ENCODE measurements at regions not wholly inside any gene's neighbourhood (a gene's known extent, or its start where the extent isn't known, plus 50 kb on each side); places are given as distances from the start of the nearest gene placed in this dataset.

- H3K27ac Mint-ChIP-seq, result peak overlapping the region in 1 of 3 experiments; percentile 59; a peak in 2 of 7 replicates
- H3K4me2 ChIP-seq (ENCODE audit: insufficient read depth, insufficient read length, low read length), result no peak overlapping the region
- H2BK20ac ChIP-seq (ENCODE audit: low read depth, low read length, poor library complexity, severe bottlenecking), result no peak overlapping the region
- no peaks in the 10 kb centered on the region for H3K23me2 ChIP-seq (ENCODE audit: insufficient read length, low read depth, low read length, poor library complexity, severe bottlenecking)
- peaks cover 4% of the 10 kb centered on the region for H3K27me3 Mint-ChIP-seq (ENCODE audit: low read depth)
- H2BK120ac ChIP-seq (ENCODE audit: low read depth, low read length, poor library complexity, severe bottlenecking), result no peak overlapping the region
- H3K27me3 ChIP-seq (ENCODE audit: insufficient read depth, low read length), result no peaks in the 10 kb centered on the region
- H3K9me3 Mint-ChIP-seq, result peaks cover 3% of the 10 kb centered on the region in 2 experiments; a peak in 4 of 5 replicates
- H3K79me2 ChIP-seq (ENCODE audit: insufficient read depth, low read length), result no peaks in the 10 kb centered on the region
- no peak overlapping the region for H3K18ac ChIP-seq (ENCODE audit: insufficient read length, low read depth, low read length)
- H3K4me1 ChIP-seq (ENCODE audit: insufficient read depth, low read length), result no peaks in the 10 kb centered on the region
- no peak overlapping the region for H3T11ph ChIP-seq (ENCODE audit: low read length)
- no peak overlapping the region for H3K23ac ChIP-seq (ENCODE audit: insufficient read length, low read depth, low read length)
- no peak overlapping the region for H2AK5ac ChIP-seq (ENCODE audit: insufficient read length, low read length)
- no peak overlapping the region for H3K4ac ChIP-seq (ENCODE audit: low read depth, low read length)
- H2BK5ac ChIP-seq (ENCODE audit: insufficient read length, low read length), result no peak overlapping the region
- no peaks in the 10 kb centered on the region for H3K9me3 ChIP-seq (ENCODE audit: control insufficient read depth, low read depth, low read length)
- no peak overlapping the region for H2AFZ ChIP-seq (ENCODE audit: low read length)
- no peak overlapping the region for H4K5ac ChIP-seq (ENCODE audit: insufficient read length, low read depth, low read length)
- no peak overlapping the region for H3K4me3 Mint-ChIP-seq
- H2BK12ac ChIP-seq (ENCODE audit: insufficient read length, low read depth, low read length), result no peak overlapping the region
- no peaks in the 10 kb centered on the region for H4K20me1 ChIP-seq (ENCODE audit: control insufficient read depth, insufficient read depth, insufficient read length)
- no peaks in the 10 kb centered on the region for H3K79me1 ChIP-seq (ENCODE audit: insufficient read depth, low read depth, low read length, poor library complexity, severe bottlenecking)
- H3K27ac ChIP-seq (ENCODE audit: insufficient read length, low read depth, low read length), result no peak overlapping the region
- H3K36me3 Mint-ChIP-seq (ENCODE audit: insufficient read depth in 1 of 3, low read depth in 3 of 3), result peaks cover 0 to 5% (median 1%) of the 10 kb centered on the region in 3 experiments; a peak in 3 of 7 replicates
- no peak overlapping the region for H2BK15ac ChIP-seq (ENCODE audit: low read depth, low read length)
- no peak overlapping the region for H3K9ac ChIP-seq (ENCODE audit: extremely low read depth, insufficient read length, low read length)
- DNase-seq, result no peak
- no peak overlapping the region for H3K14ac ChIP-seq (ENCODE audit: insufficient read depth, low read length)
- peaks cover 15 to 17% of the 10 kb centered on the region in 2 experiments for H3K4me1 Mint-ChIP-seq
- H4K8ac ChIP-seq (replicated peaks; ENCODE audit: insufficient read length, low read depth, low read length), result no peak overlapping the region
- no CpG with 5 or more reads among the region's 12 CpGs for WGBS (ENCODE audit: extremely low coverage, insufficient read length, low lambda C conversion rate)
- TF ChIP-seq CTCF (conservative IDR thresholded peaks at IDR 0.05), result no peak
- no peak overlapping the region for H4K91ac ChIP-seq (ENCODE audit: insufficient read length, low read depth, low read length)
- no peak overlapping the region for H3K56ac ChIP-seq (ENCODE audit: insufficient read length, low read depth, low read length)
Observed at GRCh38 chr20:55094353-55094861, 619.0 kb downstream of the DOK5 start.

All from H9 (cell line).